Stomach (tissue), 8 donors: ENCODE measurements at regions not wholly inside any gene's neighbourhood (a gene's known extent, or its start where the extent isn't known, plus 50 kb on each side); places are given as distances from the start of the nearest gene placed in this dataset.

Experiments
- DNase-seq, 2 donors: peaks; one replicate each; pipeline versions ENCODE4 v3.0.0 to v3.0.0-alpha.2; 2013 to 2019
- H3K27ac ChIP-seq, 5 donors: fragments of 200-600 bp in 4 of 5; sonication (generic) in 4 of 5; one replicate each; pipeline ENCODE4 v1.5.1; 2013 to 2019; ENCODE audit warnings: mild to moderate bottlenecking in 1 of 5, moderate library complexity in 1 of 5
- H3K27me3 ChIP-seq, 3 donors: fragments of 200-600 bp; sonication (generic); one replicate each; pipeline ENCODE4 v1.5.1; 2017 to 2019; ENCODE audit warnings: mixed run types in 1 of 3
- H3K36me3 ChIP-seq, 4 donors: fragments of 200-600 bp; sonication (generic); 1 replicate in 3 of 4; 2 replicates in 1 of 4; pipeline ENCODE4 v1.5.1; 2016 to 2019
- H3K4me1 ChIP-seq, 4 donors: fragments of 200-600 bp; sonication (generic); one replicate each; pipeline ENCODE4 v1.5.1; 2016 to 2019
- H3K4me3 ChIP-seq, 4 donors: fragments of 200-600 bp; sonication (generic) in 3 of 4; one replicate each; pipeline ENCODE4 v1.5.1; 2016 to 2019; ENCODE audit warnings: mild to moderate bottlenecking in 1 of 4
- H3K9me3 ChIP-seq, 4 donors: fragments of 200-600 bp; sonication (generic); one replicate each; pipeline ENCODE4 v1.5.1; 2016 to 2019
- EP300 ChIP-seq: sonication (generic); formaldehyde crosslinking; IDR thresholded peaks from one replicate; pipeline ENCODE4 v1.6.1; 2017; ENCODE audit warnings: antibody characterized with exemption
- POLR2A ChIP-seq, 4 donors: fragments of 450-650 bp; IDR thresholded peaks; one replicate each; pipeline ENCODE4 v1.6.1; 2016; ENCODE audit warnings: antibody characterized with exemption in 4 of 4, control low read depth in 2 of 4, mild to moderate bottlenecking in 1 of 4, moderate library complexity in 1 of 4
- POLR2AphosphoS5 ChIP-seq, 3 donors: sonication (generic); formaldehyde crosslinking; IDR thresholded peaks; one replicate each; pipeline ENCODE4 v1.6.1; 2016; ENCODE audit warnings: antibody characterized with exemption in 3 of 3
- WGBS, 5 donors: extraction: QIAGEN DNeasy Blood & Tissue Kit in 3 of 5; methylation state at CpG; one replicate each; pipeline versions ENCODE4 v1.1.5 to v1.1.7; 2013 to 2018; 5-methylcytosine and 5-hydroxymethylcytosine counted together
- intact Hi-C: fragments of 100-400 bp; cut with DNase I; formaldehyde crosslinking; loops from one replicate; pipeline ENCODE4 v1.15.1; 2023; ENCODE audit warnings: low total_unique reads
- TF ChIP-seq, protein P1 (sequence below), 7 experiments: fragments of 450-650 bp in 4 of 7; fragments of 200-600 bp in 3 of 7; sonication (generic) in 3 of 7; IDR thresholded peaks; one replicate each; pipeline ENCODE4 v1.5.1; 2016 to 2019; ENCODE audit warnings: antibody characterized with exemption in 7 of 7, control low read depth in 2 of 7, mild to moderate bottlenecking in 1 of 7
- donor health status: healthy with polysubstance abuse.
- donor health status: Bipolar disorder and iron deficiency.
- donor health status: healthy.

DNA sequence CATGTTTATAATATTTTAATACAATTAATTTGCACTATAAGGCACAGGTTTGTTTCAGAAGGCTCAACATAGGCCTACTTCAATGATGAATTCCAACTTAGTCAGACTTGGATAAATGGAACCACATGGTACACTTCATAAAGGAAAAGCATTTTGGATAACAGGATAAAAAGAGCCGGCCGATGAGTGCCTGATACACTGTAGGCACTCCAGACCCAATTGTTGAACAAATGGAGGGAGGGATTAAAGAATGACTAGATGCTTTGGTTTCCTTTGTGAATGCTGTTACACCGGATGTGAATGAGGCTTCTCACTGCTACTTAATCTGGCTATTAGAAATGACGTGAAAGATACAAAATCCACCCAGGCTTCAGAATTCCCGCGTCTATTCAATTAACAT, 104.1 kb upstream of the KCTD1 start:
- Histone ChIP-seq H3K9me3 (no peaks in the 10 kb centered on the region), H3K27me3 (peaks cover 0 to 14% (median 3%) of the 10 kb centered on the region in 3 donors), H3K36me3 (no peaks in the 10 kb centered on the region), H3K4me3 (no peak overlapping the region), H3K27ac (no peak overlapping the region), H3K4me1 (peaks cover 13 to 30% (median 29%) of the 10 kb centered on the region in 4 donors)
- 92 to 94% (median 93%) methylated on average over 6 of the region's 6 CpGs for WGBS, 5 donors
- TF ChIP-seq POLR2A (IDR thresholded peaks at IDR 0.05) (no peak), EP300 (no peak), POLR2AphosphoS5 (IDR thresholded peaks at IDR 0.05) (no peak)
- TF ChIP-seq, protein P1, sequence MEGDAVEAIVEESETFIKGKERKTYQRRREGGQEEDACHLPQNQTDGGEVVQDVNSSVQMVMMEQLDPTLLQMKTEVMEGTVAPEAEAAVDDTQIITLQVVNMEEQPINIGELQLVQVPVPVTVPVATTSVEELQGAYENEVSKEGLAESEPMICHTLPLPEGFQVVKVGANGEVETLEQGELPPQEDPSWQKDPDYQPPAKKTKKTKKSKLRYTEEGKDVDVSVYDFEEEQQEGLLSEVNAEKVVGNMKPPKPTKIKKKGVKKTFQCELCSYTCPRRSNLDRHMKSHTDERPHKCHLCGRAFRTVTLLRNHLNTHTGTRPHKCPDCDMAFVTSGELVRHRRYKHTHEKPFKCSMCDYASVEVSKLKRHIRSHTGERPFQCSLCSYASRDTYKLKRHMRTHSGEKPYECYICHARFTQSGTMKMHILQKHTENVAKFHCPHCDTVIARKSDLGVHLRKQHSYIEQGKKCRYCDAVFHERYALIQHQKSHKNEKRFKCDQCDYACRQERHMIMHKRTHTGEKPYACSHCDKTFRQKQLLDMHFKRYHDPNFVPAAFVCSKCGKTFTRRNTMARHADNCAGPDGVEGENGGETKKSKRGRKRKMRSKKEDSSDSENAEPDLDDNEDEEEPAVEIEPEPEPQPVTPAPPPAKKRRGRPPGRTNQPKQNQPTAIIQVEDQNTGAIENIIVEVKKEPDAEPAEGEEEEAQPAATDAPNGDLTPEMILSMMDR (IDR thresholded peaks at IDR 0.05): no peak
- intact Hi-C loops: no loop called here
- no peak for DNase-seq

DNA sequence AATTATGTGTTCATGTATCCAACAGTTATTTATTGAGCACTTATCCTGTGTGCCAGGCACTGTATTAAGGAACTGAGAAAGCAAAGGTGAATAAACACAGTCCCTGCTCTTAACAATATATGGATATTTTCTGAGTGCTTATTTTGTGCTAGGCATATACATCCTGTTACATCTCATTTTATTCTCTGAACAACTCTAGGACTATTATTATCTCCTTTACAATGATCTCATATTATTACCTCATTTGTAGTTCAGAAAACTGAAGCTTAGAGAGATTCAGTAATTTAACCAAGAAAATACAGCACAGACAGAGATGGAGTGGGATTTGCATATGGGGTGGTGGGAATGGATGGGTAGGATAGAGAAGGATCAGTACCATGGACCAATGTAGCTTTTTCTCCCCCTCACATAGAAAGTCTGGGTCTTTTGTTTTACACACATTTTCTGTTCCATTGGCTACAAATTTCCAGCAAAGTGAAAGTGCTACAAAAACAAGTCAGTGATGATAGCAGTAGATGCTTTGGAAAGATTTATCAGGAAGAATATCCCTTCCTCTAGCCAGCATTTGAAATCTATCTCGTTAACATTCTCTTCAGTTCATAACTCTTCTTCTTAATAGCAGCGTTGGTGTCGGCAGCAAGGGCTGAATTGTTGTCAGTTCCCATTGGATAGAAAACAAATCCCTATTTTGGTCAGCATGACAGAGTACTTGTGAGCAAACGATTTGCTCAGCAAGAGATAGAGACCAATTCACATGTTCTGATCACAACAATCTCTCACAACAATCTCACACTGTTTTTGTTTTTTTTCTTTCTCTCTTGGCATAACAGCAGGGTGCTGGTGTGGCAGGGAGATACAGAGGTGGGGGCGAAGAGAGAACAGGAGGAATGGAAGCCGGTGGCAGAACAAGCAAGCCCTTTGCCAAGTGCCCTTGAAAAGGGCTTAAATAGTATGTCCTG, 102.2 kb upstream of the KCTD1 start:
- TF ChIP-seq, protein P1 (IDR thresholded peaks at IDR 0.05): no peak
- TF ChIP-seq EP300: no peak
- TF ChIP-seq POLR2A (IDR thresholded peaks at IDR 0.05): no peak
- TF ChIP-seq POLR2AphosphoS5 (IDR thresholded peaks at IDR 0.05): no peak
- intact Hi-C loops: no loop called here
- peaks cover 8 to 19% (median 13%) of the 10 kb centered on the region in 4 donors for H3K4me1 ChIP-seq
- no peak for DNase-seq
- no peak overlapping the region for H3K4me3 ChIP-seq
- H3K27ac ChIP-seq: peak overlapping the region in 2 of 5 donors; percentile 19 to 23
- H3K36me3 ChIP-seq: no peaks in the 10 kb centered on the region
- H3K27me3 ChIP-seq: peaks cover 0 to 3% (median 3%) of the 10 kb centered on the region in 3 donors
- no peaks in the 10 kb centered on the region for H3K9me3 ChIP-seq
- 48 to 62% (median 57%) methylated on average over 6 of the region's 6 CpGs for WGBS, 5 donors

DNA sequence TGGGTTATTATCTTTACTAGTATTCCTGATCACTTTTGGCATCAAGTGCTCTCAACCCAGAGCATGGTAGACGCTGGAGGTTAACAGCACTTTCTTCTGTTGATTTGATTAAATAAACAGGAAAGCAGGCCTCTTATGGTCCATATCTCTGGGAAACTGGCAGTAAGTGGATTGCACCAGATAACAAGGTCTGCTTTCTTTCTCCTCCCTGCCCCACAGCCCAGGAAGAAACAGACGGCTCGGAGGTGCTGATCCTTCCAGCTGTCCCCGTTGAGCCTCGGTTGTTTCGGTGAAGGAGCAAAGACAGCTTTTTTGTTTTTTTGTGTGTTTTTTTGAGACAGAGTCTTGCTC, 100.8 kb upstream of the KCTD1 start:
- peak overlapping the region in 2 of 4 donors; percentile 17 to 23 for H3K4me3 ChIP-seq
- H3K27ac ChIP-seq: peak overlapping the region in 2 of 5 donors; percentile 44 to 49
- peak in 1 of 2 donors; percentile 30 for DNase-seq
- H3K27me3 ChIP-seq: no peaks in the 10 kb centered on the region
- no peaks in the 10 kb centered on the region for H3K36me3 ChIP-seq
- peak in 1 of 3 donors; percentile 7 for TF ChIP-seq POLR2AphosphoS5 (IDR thresholded peaks at IDR 0.05)
- TF ChIP-seq POLR2A (IDR thresholded peaks at IDR 0.05): no peak
- TF ChIP-seq, protein P1 (IDR thresholded peaks at IDR 0.05): no peak
- no peak for TF ChIP-seq EP300
- intact Hi-C loops: no loop called here
- H3K9me3 ChIP-seq: no peaks in the 10 kb centered on the region
- 16 to 57% (median 33%) methylated on average over 6 of the region's 6 CpGs for WGBS, 5 donors
- peaks cover 0 to 8% (median 2%) of the 10 kb centered on the region in 4 donors for H3K4me1 ChIP-seq

DNA sequence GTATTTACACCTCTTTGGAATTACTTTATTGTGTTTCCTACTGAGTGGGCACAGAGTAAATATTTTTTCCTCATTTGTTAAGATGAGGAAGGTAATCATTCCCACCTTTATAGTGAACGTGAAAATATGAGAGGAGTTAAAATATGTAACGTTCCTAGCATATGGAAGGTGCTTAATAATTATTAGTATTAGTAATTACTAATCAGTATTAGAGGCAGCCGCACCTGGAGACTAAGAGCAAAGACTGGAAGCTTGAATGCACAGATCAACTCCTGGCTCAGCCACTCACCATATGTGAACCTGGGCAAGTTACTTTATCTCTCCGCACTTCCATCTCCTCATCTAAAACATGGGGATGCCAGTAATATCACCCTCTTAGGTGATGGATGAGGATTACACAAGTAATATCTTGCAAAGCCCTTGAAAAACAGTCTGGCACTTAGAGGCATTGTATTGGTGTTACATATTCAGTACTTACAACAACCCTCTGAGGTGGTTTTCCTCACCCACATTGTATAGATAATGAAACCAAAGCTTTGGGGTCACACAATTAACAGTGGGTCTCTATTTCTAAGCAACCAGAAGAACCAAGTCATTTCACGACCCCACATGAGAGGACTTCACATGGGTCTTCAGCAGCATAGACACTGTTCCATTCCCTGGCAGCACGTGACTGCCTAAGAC, 100.3 kb upstream of the KCTD1 start:
- WGBS, 5 donors: 45 to 69% (median 62%) methylated on average over 6 of the region's 6 CpGs
- Histone ChIP-seq H3K4me1 (peaks cover 0 to 8% (median 2%) of the 10 kb centered on the region in 4 donors), H3K36me3 (no peaks in the 10 kb centered on the region), H3K27ac (no peak overlapping the region), H3K4me3 (peak overlapping the region in 1 of 4 donors; percentile 17), H3K9me3 (no peaks in the 10 kb centered on the region), H3K27me3 (no peaks in the 10 kb centered on the region)
- intact Hi-C loops: no loop called here
- DNase-seq: no peak
- TF ChIP-seq POLR2AphosphoS5 (IDR thresholded peaks at IDR 0.05): no peak
- TF ChIP-seq POLR2A (IDR thresholded peaks at IDR 0.05): no peak
- TF ChIP-seq, protein P1 (IDR thresholded peaks at IDR 0.05): no peak
- TF ChIP-seq EP300: no peak
